ENCODE measurements at regions not wholly inside any gene's neighbourhood (a gene's known extent, or its start where the extent isn't known, plus 50 kb on each side); places are given as distances from the start of the nearest gene placed in this dataset.

- H3K4me3 Mint-ChIP-seq (ENCODE audit: low read depth): no peak overlapping the region
- peak; percentile 8 for DNase-seq (ENCODE audit: low spot score, unreplicated experiment)
- H3K4me1 Mint-ChIP-seq (ENCODE audit: low read depth): peaks cover 13% of the 10 kb centered on the region
- H3K27me3 Mint-ChIP-seq: no peaks in the 10 kb centered on the region
- H3K36me3 Mint-ChIP-seq (ENCODE audit: insufficient read depth): no peaks in the 10 kb centered on the region
- peaks cover 3% of the 10 kb centered on the region for H3K9me3 Mint-ChIP-seq (ENCODE audit: low read depth)
- no peak overlapping the region for H3K27ac Mint-ChIP-seq
- no peak for TF ChIP-seq CTCF (IDR thresholded peaks at IDR 0.05; ENCODE audit: unreplicated experiment)
These were observed 106.0 kb downstream of the KIF26A start for GRCh38 chr14:104244221-104245011.

- no peak for TF ChIP-seq CTCF (IDR thresholded peaks at IDR 0.05; ENCODE audit: unreplicated experiment)
- no peaks in the 10 kb centered on the region for H3K36me3 Mint-ChIP-seq (ENCODE audit: insufficient read depth)
- H3K9me3 Mint-ChIP-seq (ENCODE audit: low read depth): peaks cover 3% of the 10 kb centered on the region
- no peak overlapping the region for H3K27ac Mint-ChIP-seq
- H3K4me3 Mint-ChIP-seq (ENCODE audit: low read depth): no peak overlapping the region
- no peak for DNase-seq (ENCODE audit: low spot score, unreplicated experiment)
- H3K4me1 Mint-ChIP-seq (ENCODE audit: low read depth): peaks cover 7% of the 10 kb centered on the region
- H3K27me3 Mint-ChIP-seq: no peaks in the 10 kb centered on the region
These were observed 106.7 kb downstream of the KIF26A start for GRCh38 chr14:104245075-104245474.

- no peaks in the 10 kb centered on the region for H3K27me3 Mint-ChIP-seq
- TF ChIP-seq CTCF (IDR thresholded peaks at IDR 0.05; ENCODE audit: unreplicated experiment): no peak
- peaks cover under 1% of the 10 kb centered on the region for H3K4me1 Mint-ChIP-seq (ENCODE audit: low read depth)
- H3K27ac Mint-ChIP-seq: no peak overlapping the region
- no peak overlapping the region for H3K4me3 Mint-ChIP-seq (ENCODE audit: low read depth)
- H3K36me3 Mint-ChIP-seq (ENCODE audit: insufficient read depth): no peaks in the 10 kb centered on the region
- no peak for DNase-seq (ENCODE audit: low spot score, unreplicated experiment)
- peaks cover 3% of the 10 kb centered on the region for H3K9me3 Mint-ChIP-seq (ENCODE audit: low read depth)
These were observed 107.3 kb downstream of the KIF26A start for GRCh38 chr14:104245723-104246122.

GRCh38 chr14:104246401-104247335 lies 108.3 kb downstream of the KIF26A start:
- Mint-ChIP-seq H3K27me3 (no peaks in the 10 kb centered on the region), H3K27ac (peak overlapping the region; percentile 46), H3K4me1 (ENCODE audit: low read depth) (no peaks in the 10 kb centered on the region), H3K4me3 (ENCODE audit: low read depth) (no peak overlapping the region), H3K36me3 (ENCODE audit: insufficient read depth) (no peaks in the 10 kb centered on the region), H3K9me3 (ENCODE audit: low read depth) (peaks cover 3% of the 10 kb centered on the region)
- peak; percentile 6 for DNase-seq (ENCODE audit: low spot score, unreplicated experiment)
- no peak for TF ChIP-seq CTCF (IDR thresholded peaks at IDR 0.05; ENCODE audit: unreplicated experiment)
